ENCODE measurements at regions not wholly inside any gene's neighbourhood (a gene's known extent, or its start where the extent isn't known, plus 50 kb on each side); places are given as distances from the start of the nearest gene placed in this dataset.

- no peak for TF ChIP-seq CTCF (IDR thresholded peaks at IDR 0.05; ENCODE audit: insufficient read depth, low read length, poor library complexity, severe bottlenecking)
- no peak for TF ChIP-seq EZH2phosphoT487 (conservative IDR thresholded peaks at IDR 0.05; ENCODE audit: low read length)
Observed at GRCh38 chr5:156256642-156257041, 70.3 kb upstream of the SGCD start.
